ENCODE measurements at regions not wholly inside any gene's neighbourhood (a gene's known extent, or its start where the extent isn't known, plus 50 kb on each side); places are given as distances from the start of the nearest gene placed in this dataset.
"Not testable (repeated sequence)": the region's sequence is repeated elsewhere in the genome, so short reads cannot be mapped to it uniquely, and the experiment has no call there.

DNA sequence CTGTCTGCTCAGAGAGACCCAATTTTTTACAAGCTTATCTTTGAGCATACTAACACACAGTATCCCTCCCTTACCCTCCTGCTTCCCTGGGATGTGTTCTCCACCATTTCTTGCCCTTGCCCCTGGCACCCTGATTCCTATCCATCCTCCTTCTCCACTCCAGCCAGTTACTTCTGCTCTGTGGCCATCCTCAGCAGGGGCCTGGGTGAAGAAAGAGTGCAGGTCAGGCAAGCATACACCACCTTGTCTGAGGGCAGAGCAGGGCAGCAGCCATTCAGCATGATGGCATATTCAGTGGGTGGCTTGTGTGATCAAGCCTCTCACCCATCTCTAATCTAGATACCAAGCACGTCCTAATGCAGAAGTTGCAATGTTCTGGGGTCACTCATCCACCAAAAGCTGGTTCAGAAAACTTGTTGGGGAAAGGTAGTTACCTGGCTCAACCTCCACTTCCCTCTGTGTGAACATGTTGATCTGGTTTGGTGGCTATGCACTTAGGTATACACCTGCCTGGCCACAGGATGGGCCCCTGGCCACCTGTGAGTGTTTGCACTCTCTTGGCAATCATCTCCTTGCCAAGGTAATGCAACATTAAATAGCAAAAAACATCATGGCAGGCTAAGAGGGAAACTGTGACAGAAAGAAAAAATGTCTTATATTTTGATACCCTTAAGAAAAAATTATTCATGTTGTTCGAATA lies 900.3 kb upstream of the MIR17HG start:
- DNase-seq: no peak

DNA sequence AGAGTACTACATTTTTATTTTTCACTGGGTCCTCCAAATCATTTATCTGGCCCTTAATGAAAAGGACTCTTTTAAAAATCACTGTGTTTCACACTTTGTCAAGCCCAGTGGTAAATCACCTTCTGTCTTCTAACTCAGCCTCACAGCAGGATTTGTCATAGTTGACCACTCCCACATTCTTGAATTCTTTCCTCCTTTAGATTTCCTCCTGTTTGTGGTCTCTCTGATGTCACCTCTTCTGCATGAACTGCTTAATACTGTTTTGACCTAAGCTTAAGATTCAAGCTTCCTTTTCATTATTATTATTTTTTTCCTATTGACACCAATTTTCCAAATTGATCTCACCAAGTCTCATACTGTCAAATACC lies 899.8 kb upstream of the MIR17HG start:
- DNase-seq: no peak

DNA sequence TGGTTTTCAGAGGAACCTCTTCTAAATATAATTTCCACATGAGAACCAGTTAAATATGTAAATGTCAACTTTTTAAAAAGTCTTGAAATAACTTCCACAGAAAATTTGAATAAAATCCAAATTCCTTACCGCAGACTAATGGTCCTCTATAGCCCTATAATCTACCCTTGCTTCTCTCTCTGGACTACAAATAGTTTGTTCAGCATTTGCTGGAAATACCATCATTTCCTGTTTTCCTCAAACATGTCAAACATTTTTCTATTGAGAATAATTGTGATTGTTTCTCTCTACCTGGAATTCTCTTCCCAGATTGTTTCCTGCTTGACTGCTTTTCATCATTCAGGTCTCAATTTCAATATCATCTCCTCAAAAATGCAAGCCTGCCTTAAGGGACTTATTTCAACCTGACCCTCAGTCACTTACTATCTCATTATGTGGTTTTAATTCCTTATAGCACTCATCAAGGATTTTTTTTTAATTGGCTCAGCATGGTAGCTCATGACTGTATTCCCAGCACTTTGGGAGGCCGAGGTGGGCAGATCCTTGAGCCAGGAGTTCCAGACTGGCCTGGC lies 898.9 kb upstream of the MIR17HG start:
- no peak for DNase-seq

DNA sequence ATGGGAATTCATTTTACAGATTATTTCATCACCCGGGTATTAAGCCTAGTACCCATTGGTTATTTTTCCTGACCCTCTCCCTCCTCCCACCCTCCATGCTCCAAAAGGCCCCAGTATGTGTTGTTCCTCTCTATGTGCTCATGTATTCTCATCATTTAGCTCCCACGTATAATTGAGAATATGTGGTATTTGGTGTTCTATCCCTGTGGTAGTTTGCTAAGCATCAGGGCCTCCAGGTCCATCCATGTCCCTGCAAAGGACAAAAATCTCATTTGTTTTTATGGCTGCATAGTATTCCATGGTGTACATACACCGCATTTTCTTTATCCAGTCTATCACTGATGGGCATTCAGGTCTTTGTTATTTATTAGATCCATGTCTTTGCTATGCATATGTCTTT lies 894.1 kb upstream of the MIR17HG start:
- DNase-seq: no peak

DNA sequence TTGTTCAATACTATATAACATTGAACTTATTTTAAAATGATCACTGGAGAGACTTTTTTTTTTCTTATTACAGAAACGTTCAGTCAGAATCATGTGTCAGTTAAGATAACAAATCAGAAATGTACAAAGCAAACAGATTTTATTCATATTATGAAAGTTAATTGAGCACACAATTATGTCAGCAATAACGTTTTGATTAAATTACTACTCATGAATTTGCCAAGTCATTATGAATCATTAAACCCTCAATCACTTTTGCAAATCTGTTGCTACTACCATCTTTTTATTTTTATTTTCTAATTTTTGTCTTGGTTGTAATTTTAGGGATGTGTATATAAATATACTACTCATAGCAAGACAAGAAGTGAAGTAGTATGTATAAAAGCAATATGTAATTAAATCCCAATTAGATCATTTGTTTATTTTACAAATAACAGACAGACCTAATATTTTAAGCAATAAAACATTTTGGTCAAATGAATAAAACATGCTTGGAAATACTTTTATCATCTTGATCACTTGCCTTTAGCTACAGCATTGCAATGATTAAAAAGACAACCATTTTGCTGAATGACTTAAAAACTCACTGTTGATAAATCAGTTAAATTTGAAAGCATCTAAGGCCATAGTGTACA lies 893.4 kb upstream of the MIR17HG start:
- no peak for DNase-seq

DNA sequence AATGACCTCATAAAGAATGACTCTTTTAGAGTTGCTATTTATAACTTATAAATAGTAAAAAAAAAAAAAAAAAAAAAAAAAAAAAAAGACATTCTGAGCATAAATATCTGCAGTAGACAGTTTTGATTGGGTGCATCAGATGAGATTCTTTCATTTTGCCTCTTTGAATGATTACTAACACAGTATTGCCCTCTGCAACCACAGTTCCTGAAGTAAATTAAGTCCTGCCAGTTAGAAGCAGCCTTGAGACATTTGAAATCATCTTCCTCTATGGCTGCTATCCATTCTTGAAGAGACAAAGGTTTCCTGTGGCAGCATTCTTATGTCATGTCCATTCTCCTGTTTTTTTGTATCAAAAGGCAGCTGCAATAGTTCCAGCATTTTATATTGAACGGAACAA lies 892.4 kb upstream of the MIR17HG start:
- no peak for DNase-seq

DNA sequence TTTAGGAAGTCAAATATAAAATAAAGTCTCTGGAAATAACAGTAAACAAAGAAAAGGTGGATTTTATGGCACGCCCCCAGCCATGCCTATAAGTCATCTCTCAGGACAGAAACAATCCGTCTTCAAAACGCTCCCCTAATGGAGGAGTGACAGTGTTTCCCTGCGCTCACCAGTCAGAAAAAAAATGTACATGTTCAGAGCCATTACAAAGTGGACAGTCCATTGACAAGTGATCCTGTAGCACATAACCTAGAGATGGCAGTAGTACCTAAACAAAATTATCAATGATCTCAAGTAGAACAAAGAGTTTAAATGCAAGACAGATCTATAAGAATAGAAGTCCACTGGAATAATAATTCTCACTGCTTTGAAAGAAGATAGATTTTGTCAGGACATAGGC lies 891.7 kb upstream of the MIR17HG start:
- no peak for DNase-seq

DNA sequence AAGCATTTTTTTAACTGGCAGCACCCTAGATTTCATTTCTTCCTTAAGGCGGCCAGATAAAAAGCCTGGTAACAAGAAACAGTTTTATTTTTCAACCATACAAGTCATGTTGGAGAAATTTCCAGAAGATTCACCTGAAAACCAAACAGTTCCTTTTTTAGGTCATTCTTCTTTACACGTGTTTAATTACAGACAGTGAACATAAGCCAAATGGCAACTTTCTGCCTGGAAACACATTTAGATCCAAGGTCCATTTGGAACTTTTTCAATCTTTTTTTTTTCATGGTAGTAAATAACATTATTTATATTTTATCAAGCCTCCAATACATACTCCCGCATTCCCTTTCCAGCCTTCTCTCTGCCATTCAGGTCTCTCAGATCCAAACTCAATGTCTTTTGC lies 886.1 kb upstream of the MIR17HG start:
- no peak for DNase-seq

DNA sequence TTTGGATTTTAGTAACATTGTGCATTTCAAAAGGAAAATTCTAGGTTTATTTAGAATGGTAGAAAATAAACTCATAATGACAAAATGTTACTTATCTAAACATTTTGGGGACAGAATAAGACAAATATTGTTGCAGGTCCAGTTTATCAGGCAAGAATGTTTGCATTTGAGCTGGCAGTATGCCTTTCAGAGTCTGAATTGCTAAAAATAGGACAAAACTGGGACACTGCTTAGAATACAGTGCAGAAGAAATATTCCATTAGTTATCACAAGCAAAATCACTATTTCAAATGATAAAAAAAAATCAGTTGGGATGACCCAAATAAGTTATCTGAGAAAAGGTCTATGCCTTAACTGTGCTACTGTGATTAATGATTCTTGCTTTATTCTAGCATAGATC lies 870.3 kb upstream of the MIR17HG start:
- no peak for DNase-seq

DNA sequence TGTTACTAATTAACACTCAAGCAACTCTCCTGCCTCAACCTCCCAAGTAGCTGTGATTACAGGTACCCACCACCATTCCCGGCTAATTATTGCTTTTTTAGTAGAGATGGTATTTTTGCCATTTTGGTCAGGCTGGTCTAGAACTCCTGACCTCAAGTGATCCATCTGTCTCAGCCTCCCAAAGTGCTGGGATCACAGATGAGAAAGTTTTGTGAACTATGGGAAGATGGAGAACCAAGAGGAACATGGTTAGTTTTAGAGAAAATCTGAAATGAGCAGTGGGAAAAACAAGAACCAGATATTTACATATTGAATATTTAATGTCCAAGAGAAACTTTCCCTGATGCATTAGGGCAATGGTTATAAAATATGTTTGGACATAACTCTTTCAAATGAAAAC lies 863.6 kb upstream of the MIR17HG start:
- no peak for DNase-seq

DNA sequence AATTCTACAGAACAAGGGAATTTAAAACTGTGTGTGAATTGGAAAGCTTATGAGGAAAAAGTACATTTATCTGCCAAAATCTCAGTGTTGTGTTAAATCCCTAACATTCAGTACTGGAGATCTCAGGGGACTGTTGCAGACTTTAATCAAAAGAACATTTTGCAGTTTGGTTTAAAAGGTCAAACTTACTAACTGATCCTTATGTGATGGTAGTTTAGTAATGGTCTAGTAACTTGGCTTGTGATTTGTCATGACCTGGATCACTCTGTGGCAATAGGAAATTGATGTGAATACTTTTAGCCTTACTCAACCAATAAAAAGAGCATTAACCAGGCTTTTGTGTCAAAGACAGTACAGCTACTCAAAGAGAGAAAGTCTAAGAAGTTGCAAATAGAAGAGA lies 862.1 kb upstream of the MIR17HG start:
- no peak for DNase-seq

DNA sequence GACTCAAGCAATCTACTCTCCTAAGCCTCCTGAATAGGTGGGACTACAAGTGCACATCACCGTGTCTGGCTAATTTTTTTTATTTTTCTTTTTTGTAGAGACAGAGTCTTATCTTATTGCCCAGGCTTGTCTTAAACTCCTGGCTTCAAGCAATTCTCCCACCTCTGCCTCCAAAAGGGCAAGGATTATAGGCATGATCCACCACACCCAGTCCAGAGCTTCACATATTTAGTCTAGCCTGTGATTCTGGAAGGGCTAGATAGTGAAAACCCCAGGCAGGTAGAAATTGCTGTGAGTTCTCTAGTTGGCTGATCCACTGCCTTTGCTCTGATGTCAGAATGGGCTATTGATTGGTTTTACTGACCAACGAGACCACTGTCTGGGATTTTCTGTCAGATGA lies 854.6 kb upstream of the MIR17HG start:
- no peak for DNase-seq

DNA sequence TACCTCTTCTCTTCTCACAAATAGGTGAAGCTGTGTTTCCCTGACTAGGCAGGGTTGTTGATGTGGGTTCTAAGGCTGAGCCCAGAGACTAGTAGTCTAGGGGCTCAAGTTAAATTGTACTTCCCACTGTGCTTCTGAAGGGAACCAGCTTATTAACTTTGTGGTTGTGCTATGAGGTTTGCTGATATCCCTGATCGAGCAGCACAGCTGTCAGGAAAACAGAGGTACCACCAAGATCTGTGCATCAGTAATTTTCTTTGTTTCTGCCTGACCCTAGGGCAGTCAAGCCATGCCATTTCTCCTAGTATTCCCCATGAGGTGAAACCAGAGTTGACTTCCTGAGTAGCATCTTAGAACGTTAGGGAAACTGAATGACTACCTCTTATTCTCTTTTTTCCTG lies 853.8 kb upstream of the MIR17HG start:
- DNase-seq: no peak

DNA sequence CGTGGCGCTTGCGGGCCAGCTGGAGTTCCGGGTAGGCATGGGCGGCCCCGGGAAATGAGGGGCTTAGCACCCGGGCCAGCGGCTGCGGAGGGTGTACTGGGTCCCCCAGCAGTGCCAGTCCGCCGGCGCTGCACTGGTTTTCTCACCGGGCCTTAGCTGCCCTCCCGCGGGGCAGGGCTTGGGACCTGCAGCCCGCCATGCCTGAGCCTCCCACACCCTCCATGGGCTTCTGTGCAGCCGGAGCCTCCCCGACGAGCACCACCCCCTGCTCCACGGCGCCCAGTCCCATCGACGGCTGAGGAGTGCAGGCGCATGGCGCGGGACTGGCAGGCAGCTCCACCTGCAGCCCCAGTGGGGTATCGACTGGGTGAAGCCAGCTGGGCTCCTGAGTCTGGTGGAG lies 852.6 kb upstream of the MIR17HG start:
- DNase-seq: not testable (repeated sequence)

DNA sequence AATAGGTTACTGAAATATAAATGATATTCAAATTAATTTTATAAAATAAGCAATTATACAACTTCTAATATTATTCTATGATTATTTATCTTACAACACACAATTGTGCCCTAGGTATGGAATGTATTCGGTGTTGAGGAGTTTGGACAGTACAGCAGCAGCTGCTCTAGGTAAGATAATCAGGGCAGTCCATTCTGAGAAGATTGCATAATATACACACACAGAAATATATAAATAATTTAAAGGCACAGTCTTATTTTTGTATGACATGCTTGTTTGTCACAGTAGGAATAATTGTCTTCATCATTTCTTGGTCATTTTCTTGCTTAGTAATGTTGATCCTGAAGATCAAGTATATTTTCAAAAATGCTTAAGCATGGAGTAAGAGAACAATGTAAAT lies 849.4 kb upstream of the MIR17HG start:
- DNase-seq: no peak

DNA sequence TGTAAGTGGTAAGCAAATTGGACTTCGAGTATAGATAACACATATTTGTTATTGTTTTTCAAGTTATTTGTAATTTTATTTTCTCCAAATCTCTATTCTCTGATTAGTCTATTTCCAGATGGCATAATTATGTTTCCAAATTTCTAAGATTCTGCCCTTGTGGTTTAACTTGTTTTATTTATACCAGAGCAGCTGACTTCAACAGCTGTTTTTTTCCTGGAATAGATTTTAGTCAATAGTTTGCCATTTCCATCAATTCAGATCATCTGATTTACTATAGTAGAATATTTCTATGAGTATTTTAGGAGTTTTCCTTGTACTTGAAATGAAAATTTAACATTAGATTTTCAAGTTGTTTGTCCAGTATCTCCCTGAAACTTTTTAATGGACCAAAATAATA lies 848.7 kb upstream of the MIR17HG start:
- no peak for DNase-seq

DNA sequence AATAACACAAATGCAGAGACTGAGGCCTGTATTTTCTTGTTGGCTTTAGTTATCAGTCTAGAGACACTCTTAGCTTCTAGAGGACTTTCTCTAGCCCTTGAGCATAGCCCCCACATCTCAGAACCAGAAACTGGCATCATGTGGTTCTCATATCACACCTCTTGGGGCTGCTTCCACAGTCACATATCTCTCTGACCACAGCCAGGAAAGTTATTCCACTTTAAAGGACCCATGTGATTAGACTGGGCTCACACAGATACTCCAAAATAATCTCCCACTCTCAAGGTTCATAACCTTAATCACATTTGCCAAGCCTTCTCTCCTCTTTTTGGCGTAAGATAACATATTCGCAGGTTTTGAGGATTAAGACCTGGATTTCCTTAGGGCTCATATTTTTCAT lies 846.9 kb upstream of the MIR17HG start:
- DNase-seq: no peak

DNA sequence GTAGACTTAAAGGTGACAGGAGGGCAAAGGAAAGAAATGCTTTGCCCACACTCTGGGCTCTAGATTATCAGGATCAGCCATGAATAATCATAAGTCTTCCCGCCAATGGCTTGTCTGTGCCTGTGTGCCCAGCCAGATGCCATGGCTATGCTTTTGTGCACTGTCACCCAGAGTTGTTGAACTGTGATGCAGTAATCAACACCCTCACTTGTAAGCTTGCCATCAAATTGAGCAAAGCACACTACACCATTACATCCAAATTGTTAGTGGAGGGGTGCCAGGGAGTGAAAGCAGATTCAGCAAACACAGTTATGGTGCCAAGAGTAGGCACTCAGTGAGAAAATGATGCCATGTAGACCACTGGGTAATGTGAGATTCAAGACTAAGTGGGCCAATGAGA lies 845.3 kb upstream of the MIR17HG start:
- no peak for DNase-seq

DNA sequence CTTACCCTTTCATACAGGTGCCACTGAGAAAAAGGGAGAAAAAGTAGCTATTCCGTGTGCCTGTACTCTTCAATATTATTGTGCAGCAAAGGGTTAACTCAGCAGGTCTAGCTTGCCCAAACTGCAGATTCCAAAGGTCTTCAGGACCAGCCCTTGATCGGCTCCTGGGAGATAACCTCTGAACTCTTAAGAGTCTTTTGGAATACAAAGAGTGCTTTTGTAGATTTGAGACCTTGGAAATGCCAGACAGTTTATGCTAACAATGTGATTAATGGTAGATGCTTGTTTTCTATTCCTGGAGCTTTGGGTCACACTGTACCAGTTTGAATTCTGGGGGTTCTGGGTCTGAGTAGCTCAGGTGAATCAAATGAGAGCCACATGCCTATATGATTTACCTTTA lies 844.7 kb upstream of the MIR17HG start:
- no peak for DNase-seq

DNA sequence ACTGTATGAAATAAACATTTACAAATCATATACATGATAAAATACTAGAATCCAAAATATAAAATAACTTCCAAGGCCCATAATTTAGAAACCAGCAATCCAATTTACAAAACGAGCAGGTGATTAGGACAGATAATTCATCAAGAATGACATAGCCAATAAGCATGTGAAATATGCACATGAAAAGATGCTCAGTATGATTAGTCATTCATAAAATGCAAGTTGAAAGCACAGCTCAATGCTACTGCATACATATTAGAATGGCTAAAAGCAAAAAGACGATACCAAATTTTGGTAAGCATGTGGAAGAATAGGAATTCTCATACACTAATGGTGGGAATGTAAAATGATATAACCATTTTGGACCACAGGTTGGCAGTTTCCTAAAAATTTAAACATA lies 837.2 kb upstream of the MIR17HG start:
- DNase-seq: no peak

DNA sequence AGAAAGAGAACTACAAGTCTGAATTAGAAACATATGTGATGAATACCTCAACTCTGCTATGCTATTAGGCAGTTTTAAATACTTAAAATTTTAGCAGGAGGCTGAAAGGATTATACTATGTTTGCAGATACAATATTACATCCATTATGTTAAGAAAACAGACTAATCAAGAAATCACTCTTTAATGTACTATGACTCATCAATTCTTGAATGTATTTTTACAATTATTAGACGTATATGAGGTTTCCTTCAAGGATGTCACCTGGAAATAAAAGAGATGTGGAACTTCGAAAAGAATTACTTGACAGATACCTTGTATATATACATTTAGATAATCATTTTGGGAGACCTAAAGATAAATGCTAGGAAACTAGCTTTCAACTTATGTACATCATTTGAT lies 835.6 kb upstream of the MIR17HG start:
- no peak for DNase-seq

DNA sequence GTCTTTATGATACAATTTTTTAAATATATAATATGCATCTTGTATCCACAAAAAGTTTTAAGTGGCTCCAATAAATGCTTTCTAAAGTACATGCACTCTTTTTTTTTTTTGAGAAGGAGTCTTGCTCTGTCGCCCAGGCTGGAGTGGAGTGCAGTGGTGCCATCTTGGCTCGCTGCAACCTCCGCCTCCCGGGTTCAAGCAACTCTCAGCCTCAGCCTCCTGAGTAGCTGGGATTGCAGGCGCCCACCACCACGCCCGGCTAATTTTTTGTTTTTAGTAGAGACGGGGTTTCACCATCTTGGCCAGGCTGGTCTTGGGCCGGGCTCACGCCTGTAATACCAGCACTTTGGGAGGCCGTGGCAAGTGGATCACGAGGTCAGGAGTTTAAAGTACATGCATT lies 832.8 kb upstream of the MIR17HG start:
- not testable (repeated sequence) for DNase-seq

DNA sequence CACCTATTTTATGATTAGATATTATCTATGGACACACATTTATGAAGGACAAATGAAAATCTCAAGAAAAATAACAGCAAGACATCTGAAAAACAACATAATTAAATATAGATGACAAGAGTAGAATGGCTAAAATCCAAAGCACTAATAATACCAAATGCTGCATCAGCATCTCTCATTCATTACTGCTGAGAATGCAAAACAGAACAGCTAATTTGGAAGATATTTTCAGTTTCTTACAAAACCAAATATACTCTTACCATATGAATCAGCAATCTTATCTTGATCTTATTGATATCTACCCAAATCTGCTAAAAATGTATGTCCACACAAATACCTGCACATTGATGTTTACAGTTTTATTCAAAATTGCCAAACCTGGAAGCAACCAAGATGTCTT lies 829.1 kb upstream of the MIR17HG start:
- DNase-seq: no peak

DNA sequence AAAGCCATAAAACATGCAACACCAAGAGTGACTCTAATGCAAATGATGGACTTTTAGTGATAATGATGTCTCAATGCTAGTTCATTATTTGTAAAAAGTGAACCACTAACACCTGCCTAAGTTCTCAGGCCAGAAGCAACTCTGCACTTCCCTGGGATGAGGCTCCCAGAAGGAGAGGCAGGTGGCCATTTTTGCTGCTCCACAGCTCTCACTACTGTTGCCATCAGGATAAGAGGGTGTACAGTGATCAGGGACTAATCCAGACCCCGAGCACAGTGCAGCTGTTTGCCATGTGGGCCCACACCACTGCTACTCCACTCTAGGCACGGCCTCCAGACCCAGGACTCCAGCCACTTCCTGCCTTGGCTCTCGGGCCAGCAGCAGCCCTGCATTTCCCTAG lies 828.3 kb upstream of the MIR17HG start:
- DNase-seq: no peak

DNA sequence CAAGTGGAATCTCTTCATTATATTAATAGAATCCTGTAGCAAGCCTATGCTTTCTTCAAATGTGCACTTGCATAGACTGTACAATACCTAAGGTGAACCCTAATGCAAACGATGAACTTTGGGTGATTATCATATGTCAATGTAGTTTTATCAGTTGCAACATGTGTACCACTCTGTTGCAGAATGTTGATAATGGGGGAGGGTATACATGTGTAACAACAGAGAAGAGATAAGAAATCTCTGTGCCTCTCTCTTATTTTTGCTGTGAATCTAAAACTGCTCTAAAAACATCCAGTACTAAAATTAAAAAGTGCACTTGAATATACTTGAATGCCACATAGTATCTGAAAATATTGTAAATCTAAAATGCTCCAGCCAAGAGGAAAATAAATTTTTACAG lies 820.8 kb upstream of the MIR17HG start:
- no peak for DNase-seq
